GM12873 (cell line): ENCODE measurements at regions not wholly inside any gene's neighbourhood (a gene's known extent, or its start where the extent isn't known, plus 50 kb on each side); places are given as distances from the start of the nearest gene placed in this dataset.

Source experiments
- CTCF ChIP-seq: IDR thresholded peaks from 2 replicates; pipeline ENCODE4 v1.5.1; 2012; ENCODE audit warnings: low read depth, mild to moderate bottlenecking, moderate library complexity, low read length, control low read depth; ENCODE audit not compliant: insufficient read depth; ENCODE audit errors: missing control alignments

- no peak for TF ChIP-seq CTCF
Observed at GRCh38 chr14:71693381-71693780, 238.8 kb upstream of the RGS6 start.

- no peak for TF ChIP-seq CTCF
Observed at GRCh38 chr14:71694591-71695530, 237.4 kb upstream of the RGS6 start.

DNA sequence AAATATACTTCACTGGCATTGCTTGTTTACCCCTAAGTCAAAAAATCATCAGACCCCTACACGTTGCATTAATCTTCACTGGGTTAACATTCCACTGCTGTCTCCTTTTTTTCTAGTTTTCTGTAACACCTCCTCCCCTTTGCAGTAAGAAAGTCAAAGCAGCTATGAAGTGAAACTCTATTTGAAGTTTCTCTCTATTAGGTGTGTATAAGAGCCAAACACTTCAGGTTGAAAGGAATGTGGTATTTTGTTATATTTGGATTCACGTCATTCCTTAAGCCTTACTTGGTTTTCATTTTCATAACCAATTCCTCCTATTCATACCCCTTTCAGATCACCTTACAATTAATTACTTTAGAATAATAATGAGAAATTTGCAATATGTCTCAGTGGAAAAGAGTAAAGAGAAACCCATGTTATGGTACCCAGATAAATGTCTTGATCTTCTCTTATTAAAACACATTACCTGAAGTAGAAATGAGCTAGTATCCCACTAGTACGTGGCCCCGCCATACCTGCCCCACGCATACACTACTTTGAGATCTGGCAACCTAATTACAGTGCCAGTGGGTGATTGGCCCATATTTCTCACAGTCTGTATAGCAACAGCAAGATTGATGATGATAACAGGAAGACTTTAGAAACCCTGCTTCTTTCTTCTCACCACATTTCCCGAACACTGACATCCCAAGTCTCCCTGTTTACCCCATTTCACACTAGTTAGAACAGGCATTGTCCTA is 236.4 kb upstream of the RGS6 start:
- TF ChIP-seq CTCF, result no peak

GRCh38 chr14:71698027-71698426 is 234.2 kb upstream of the RGS6 start:
- no peak for TF ChIP-seq CTCF

- TF ChIP-seq CTCF, result no peak
Observed at GRCh38 chr14:71698673-71699072, 233.6 kb upstream of the RGS6 start.

DNA sequence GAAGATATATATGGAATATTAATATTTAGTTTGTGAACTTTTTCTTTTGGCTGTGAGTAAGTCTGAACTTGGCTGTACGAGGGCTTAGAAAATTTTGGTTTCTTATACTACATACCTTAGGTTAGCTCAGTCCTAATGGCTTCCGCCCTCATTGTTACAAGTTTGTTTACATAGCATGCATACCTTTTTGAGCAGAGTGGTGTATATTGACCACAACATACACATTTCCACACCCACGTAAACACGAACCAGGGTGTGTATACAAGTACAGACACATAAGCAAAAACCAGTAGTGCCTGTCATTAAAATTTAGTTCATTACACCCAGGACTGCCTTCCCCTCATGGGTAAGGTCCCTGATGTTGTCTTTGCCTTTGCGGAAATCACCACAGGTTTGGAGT is 230.2 kb upstream of the RGS6 start:
- TF ChIP-seq CTCF, result no peak

GRCh38 chr14:71702786-71703185 is 229.4 kb upstream of the RGS6 start:
- no peak for TF ChIP-seq CTCF
